GM18907 (cell line): ENCODE measurements at regions not wholly inside any gene's neighbourhood (a gene's known extent, or its start where the extent isn't known, plus 50 kb on each side); places are given as distances from the start of the nearest gene placed in this dataset.

Experiments used
- ATAC-seq: cut with Tn5 transposase; IDR thresholded peaks from one replicate; pipeline ENCODE4 v1.9.1; 2021; ENCODE audit warnings: mild to moderate bottlenecking, moderate library complexity; ENCODE audit not compliant: unreplicated experiment

GRCh38 chr1:228867108-228867950 lies 132.1 kb downstream of the RHOU start:
- ATAC-seq = no peak

GRCh38 chr1:228867951-228868730 lies 132.9 kb downstream of the RHOU start:
- no peak for ATAC-seq

DNA sequence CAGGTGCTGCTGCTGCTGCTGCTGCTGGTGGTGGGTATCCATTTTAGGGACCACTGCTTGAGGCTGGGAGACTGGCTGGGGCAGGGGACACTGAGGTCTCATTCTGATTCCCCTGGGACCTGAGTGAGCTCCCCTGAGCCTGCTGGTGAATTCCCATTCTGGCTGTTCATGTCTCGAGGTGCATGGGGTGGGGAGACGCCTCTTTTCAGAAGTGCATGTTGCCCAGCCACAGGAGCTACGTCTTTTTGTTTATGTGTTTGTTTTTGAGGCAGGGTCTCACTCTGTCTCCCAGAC lies 133.4 kb downstream of the RHOU start:
- ATAC-seq = no peak

DNA sequence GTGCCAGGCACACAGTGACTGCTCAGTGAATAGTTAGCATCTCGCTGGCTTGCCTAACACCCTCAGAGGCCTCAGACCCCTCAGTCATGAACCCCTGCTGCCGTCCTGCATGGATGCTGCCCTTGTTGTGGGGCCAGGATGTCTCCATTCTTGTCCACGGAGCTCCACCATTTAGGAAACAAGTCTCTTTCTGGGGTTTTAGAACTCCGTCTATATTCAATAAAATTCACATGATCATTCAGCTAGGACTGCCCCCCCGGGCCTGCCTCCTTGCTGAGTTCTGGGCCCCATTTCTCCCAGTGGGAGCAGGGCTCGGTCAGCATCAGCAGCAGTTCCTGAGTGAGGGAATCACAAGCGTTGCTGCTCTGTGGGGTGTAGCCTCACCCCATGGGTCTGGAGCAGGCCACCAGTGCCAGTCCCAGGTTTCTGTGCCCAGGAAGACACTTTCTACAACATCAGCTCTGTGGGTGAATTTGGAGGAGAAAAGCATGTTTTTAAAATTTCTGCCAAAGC lies 134.1 kb downstream of the RHOU start:
- ATAC-seq = no peak

DNA sequence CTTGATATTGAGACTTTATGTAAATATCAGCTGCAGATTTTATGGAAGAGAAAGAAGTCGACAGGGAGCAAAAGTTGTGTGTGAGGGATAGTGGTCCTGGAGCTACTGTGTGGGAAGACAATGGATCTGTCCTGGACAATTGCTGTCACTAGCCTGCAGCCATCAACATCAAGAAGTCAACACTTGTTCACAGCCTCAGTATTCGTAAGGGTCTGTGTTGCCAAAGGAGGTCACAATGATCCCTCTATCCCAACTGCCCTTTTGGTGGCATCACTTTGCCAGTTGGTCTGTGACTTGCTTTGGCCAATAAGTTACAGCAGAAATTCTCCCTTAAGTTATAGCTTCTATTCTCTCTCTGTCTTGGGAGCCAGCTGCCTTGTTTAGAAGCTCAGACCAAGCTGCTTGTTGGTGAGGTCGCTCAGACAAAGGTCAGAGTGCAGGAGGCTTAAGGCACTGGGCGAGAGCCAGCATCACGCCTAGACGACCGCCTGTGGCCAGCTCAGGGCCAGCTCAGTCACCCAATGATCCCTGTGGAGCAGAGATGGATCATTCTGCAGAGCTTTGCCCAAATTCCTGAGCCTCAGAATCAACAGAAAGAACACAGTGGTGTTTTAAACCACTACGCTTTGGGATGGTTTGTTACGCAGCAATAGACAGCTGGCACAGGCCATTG lies 134.9 kb downstream of the RHOU start:
- no peak for ATAC-seq

GRCh38 chr1:228871314-228872061 lies 136.2 kb downstream of the RHOU start:
- ATAC-seq = no peak

GRCh38 chr1:228872080-228872479 lies 136.8 kb downstream of the RHOU start:
- ATAC-seq = no peak

GRCh38 chr1:228873709-228874108 lies 138.4 kb downstream of the RHOU start:
- ATAC-seq = no peak

GRCh38 chr1:228875741-228876140 lies 140.5 kb downstream of the RHOU start:
- no peak for ATAC-seq

DNA sequence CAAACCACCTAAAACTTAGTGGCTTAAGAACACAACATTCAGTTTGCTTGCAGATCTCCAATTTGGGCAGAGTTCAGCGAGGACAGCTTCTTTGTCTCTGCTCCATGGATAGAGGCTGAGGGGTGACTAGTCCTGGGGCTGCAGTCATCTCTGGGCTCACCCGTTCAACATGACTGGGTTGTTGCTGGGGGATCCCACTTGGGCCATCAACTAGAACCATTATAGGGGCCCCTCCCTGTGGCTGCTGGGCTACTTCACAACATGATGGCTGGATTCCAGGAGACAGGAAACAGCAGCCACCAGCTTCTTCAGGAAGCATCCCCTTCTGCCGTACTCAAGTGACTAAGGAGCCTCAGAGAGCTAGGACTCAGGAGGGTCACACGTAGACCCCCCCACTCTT lies 140.9 kb downstream of the RHOU start:
- ATAC-seq = no peak

DNA sequence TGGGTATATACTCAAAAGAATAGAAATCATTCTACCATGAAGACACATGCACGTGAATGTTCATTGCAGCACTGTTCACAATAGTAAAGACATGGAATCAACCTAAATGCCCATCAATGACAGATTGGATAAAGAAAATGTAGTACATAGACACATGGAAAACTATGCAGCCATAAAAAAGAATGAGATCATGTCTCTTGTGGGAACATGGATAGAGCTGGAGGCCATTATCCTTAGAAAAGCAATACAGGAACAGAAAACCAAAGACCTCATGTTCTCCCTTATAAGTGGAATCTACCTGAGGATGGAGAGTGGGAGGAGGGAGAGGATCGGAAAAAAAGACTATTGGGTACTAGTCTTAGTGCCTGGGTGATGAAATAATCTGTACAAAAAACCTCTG lies 143.9 kb downstream of the RHOU start:
- no peak for ATAC-seq

GRCh38 chr1:228882041-228882770 lies 146.9 kb downstream of the RHOU start:
- no peak for ATAC-seq

DNA sequence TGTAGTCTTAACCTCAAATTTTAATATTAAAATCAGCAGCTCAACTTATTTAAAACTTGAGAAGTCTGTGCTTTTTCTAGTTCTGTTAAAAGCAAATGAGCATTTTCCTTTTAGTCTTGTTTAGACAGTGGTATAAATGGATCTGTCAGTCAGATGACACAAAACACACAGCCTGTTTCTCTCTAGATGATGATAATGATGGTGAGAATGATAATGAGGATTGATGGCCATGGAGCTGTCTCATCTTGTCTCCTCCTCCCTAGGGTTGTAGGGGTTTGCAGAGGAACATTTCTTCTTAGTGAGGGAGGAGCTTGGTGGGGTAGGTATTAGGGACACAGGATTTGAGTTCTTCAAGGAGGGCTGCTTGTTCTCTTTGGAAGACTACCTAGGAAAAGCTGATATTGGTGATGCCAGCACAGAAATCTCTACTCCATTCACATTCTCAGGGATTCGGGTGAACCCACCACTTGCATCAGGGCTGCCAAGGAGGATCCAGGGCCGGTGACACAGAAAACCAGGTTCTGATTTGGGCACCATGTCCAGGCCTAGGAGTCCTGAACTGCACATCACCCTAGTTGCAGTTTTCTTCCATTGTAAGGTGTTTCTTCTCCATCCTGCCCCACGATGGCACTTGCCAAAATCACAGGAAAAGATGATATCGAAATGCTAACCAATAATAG lies 147.6 kb downstream of the RHOU start:
- ATAC-seq = no peak

- ATAC-seq = no peak
Observed at GRCh38 chr1:228883535-228883934, 148.3 kb downstream of the RHOU start.

GRCh38 chr1:228884196-228884595 lies 148.9 kb downstream of the RHOU start:
- no peak for ATAC-seq

- no peak for ATAC-seq
Observed at GRCh38 chr1:228884615-228885566, 149.6 kb downstream of the RHOU start.

DNA sequence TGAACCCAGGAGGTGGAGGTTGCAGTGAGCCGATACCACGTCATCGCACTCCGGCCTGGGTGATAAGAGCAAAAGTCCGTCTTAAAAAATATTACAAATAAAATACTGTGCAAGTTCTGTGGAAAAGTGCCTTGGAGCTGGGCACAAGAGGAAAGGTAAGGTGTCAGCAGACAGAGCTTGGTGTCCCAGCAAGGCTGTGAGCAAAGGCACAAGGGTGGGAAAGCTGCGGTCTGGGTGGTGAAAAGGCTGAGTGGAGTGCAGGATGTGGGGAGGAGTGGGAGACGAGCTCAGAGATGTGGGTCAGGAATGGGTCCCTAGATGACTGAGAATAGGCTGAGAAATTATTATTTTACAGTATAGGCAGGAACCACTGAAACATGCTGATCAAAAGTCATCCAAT lies 150.6 kb downstream of the RHOU start:
- no peak for ATAC-seq

- no peak for ATAC-seq
Observed at GRCh38 chr1:228887101-228887500, 151.8 kb downstream of the RHOU start.

- ATAC-seq = no peak
Observed at GRCh38 chr1:228887960-228888359, 152.7 kb downstream of the RHOU start.
